ENCODE measurements at regions not wholly inside any gene's neighbourhood (a gene's known extent, or its start where the extent isn't known, plus 50 kb on each side); places are given as distances from the start of the nearest gene placed in this dataset.
"Not testable (repeated sequence)": the region's sequence is repeated elsewhere in the genome, so short reads cannot be mapped to it uniquely, and the experiment has no call there.

GRCh38 chr21:29396951-29397455 is 98.3 kb downstream of the BACH1 start:
- no peak for DNase-seq

- no peak for DNase-seq
Measured at GRCh38 chr21:29403301-29403700, 104.6 kb downstream of the BACH1 start.

GRCh38 chr21:29403922-29404538 is 105.3 kb downstream of the BACH1 start:
- no peak for DNase-seq

GRCh38 chr21:29405503-29406122 is 106.9 kb downstream of the BACH1 start:
- no peak for DNase-seq

GRCh38 chr21:29406385-29406784 is 107.7 kb downstream of the BACH1 start:
- no peak for DNase-seq

- DNase-seq = no peak
Measured at GRCh38 chr21:29407571-29407970, 108.8 kb downstream of the BACH1 start.

GRCh38 chr21:29413683-29414082 is 115.0 kb downstream of the BACH1 start:
- no peak for DNase-seq

DNA sequence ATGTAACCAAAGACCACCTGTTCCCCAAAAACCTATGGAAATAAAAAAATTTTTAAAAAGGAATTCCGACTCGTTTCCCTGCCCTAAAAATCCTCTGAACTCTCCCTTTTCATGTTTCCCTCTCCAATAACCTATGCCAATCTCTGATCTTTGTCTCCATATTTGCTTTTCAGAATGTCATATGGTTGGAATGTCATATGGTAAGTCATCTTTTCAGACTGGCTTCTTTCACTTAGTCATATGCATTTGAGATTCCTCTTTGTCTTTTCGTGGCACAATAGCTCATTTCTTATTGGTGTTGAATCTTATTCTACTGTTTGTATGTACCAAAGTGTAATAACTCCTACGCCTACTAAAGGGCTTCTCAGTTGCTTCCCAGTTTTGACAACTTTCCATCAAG is 117.5 kb downstream of the BACH1 start:
- no peak for DNase-seq

DNA sequence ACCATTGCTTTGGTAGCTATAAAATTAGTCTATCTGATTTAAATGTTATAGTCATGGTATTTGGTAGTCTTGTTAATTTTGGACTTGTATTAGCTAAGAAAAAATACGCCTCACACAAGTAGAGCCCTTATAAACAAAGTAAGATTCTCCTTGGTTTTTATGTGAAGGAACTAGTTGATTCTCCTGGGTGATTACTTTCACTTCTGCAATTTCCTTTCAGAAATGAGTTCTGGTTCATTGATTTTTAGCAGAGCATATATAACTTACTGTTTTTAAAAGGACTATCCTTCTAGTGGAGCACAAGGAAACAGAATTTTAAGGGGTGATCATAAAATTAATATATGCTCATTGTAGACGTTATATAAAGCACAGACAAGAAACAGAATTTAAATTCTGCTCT is 120.1 kb downstream of the BACH1 start:
- DNase-seq = no peak

DNA sequence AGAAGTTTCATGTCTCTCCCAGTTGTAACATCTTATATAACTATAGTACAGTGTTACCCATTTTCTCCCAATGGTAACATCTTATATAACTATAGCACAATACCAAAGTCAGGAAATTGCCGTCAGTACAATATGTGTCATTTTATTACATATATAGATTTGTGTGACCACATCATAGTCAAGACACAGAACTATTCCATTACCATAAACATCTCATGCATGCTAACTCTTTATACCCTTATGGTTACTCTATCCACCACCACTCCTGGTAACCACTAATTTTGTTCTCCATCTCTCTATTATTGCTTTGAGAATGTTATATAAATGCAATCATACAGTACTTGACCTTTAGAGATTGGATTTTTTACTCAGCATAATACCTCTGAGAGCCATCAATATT is 120.7 kb downstream of the BACH1 start:
- no peak for DNase-seq

GRCh38 chr21:29423099-29423870 is 124.6 kb downstream of the BACH1 start:
- DNase-seq = no peak

GRCh38 chr21:29424728-29425127 is 126.0 kb downstream of the BACH1 start:
- no peak for DNase-seq

DNA sequence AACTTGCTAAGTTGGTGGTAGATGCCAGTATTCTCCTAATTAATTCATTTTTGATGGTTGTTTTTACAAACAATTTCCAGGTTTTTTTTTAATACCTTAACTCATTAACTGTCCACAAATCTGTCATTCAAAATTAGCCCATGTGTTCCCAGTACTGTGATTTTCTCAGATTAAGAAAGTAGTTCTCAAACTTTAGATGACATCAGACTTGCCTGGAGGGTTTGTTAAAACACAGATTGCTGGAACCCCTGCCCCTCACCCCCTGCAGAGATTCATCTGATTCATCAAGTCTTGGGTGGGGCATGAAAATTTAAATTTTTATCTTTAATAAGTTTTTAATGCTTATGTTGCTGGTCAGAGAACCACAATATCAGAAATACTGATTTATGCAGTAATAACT is 130.5 kb downstream of the BACH1 start:
- no peak for DNase-seq

- no peak for DNase-seq
Measured at GRCh38 chr21:29430030-29430429, 131.3 kb downstream of the BACH1 start.

DNA sequence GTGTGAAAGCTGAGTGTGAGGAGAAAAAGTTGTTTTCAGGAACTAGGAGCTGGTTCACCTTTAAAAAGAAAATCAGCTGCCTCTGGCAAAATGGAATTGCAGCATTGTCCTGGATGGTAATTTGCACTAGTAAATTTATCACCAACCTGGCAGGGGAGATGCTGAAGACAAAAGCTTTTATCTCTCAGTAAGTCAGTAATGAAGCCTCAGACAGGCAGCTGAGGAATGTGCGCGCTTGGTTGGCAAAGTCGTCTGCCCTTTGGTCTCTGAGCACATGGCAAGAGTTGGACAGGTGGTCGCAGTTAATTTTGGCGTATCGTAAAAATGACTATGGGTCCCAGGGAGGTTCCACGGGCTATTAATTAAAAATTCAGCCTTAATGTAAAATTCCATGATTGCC is 131.9 kb downstream of the BACH1 start:
- DNase-seq = no peak

GRCh38 chr21:29431178-29431577 is 132.5 kb downstream of the BACH1 start:
- no peak for DNase-seq

DNA sequence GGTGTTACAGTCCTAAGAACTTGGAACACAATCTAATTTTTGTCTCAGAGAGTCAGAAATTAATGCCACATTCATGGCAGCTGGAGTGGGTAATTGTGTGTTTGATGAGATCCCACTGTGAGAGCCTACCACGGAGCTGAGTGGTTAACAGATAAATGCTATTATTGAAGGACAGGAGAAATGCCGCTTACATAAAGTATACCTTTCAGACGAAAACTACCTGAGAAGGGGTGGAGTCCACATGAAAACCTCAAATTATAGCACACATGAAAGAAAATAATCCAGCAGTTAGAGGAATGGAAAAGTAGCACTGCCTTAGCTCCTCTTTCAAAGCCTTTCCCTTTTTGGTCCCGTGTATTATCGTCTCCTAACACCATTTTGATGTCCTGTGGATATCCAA is 133.0 kb downstream of the BACH1 start:
- no peak for DNase-seq

DNA sequence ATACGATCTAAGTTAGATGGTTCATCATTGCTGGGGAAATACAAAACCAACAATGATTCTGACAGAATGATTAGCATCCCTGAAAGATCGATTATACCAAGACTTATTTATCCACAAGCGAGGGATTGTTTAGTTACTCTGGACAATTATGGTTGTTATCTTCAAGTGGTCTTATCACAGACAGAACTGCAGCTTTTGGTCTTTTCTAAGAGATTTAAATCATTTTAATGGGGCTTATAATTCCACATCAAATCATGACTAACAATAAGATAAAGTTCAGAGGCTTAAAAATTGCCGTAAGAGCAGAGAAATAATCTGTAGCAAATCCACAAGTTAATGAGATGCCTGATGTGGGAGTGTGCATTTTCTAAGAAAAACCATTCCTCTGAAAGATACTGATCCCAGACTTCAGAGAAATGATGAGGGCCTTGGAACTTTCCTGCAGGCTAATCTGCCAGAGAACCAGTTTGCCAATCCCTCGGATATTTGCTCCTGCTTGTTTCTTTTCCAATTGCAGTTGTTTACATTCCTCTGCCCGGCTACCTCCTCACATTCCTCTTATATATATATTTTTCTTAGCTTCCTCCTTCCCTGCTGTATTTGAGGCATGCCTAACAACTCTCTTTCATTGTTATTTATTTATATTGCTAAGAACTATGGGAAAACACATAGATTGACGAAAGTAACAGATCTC is 134.8 kb downstream of the BACH1 start:
- no peak for DNase-seq

- peak; percentile 5 to 21 for DNase-seq
Measured at GRCh38 chr21:29434081-29434480, 135.4 kb downstream of the BACH1 start.

- not testable (repeated sequence) for DNase-seq
Measured at GRCh38 chr21:29434982-29435381, 136.3 kb downstream of the BACH1 start.

DNA sequence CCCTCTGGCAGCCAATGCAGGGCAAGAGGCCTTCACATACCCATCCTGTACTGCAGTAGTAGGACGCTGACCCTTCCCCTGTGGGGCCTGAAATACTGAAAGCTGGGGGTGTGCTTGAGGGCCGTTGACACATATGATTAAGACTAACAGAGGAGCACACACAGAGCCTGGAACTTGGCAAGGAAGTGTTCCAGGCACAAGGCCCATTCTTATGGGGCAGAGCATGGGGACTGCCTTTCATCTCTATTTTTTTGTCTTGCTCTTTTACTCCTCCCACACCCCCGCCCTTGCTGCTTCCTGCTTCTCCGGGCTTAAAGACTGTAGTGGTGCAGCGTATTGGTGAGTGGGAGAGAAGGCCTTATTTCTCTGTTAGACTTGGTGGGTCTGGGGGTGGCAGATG is 137.4 kb downstream of the BACH1 start:
- DNase-seq = peak; percentile 38 to 44

GRCh38 chr21:29436650-29437049 is 137.9 kb downstream of the BACH1 start:
- DNase-seq = no peak

DNA sequence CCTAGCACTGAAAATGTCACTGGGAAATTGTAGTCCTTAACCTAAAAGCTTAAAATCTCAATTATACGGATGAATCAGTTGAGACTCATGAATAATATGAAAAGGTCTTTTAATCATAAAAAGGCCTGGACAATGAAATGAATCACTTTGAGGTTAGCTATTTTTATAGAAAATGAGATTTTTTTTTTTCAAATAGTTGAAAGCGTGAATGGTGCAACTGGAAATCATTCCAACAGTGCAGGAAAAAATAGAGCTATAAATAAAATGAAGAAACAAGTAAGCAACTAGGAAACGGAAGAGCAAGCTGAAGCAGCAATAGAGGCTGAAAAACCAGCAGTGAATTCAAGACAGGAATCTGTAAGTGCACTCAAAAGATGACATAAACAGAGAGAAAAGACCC is 142.9 kb downstream of the BACH1 start:
- DNase-seq = no peak

Data from stimulated activated CD4-positive, alpha-beta T cell treated with anti-CD3 and anti-CD28 coated beads, Interleukin-2, amount 100 ng/mL, for 24 hours (primary cell).